GM12878 (cell line): ENCODE measurements at regions not wholly inside any gene's neighbourhood (a gene's known extent, or its start where the extent isn't known, plus 50 kb on each side); places are given as distances from the start of the nearest gene placed in this dataset.

ENCODE experiments used
- ATAC-seq: fragments of 200-7000 bp; cut with Tn5 transposase; 3 replicates; pipeline ENCODE4 v1.9.1; 2020; ENCODE audit warnings: mild to moderate bottlenecking, moderate library complexity
- BruUV-seq: library from RNA; stranded (reverse); fragments of 400-500 nt; replicated peaks from 2 replicates; lab custom pipeline; 2021; lab: Mats Ljungman, UMichigan
- CTCF ChIA-PET: fragments of 300-600 bp; sonication (Branson Sonifier 250); formaldehyde crosslinking; extraction: SDS; loops from one replicate; lab custom pipeline; 2021; ENCODE audit warnings: inconsistent platforms; lab: Yijun Ruan, JAX
- POLR2A ChIA-PET: fragments of 350-600 bp; formaldehyde crosslinking; extraction: SDS; loops from one replicate; lab custom pipeline; 2021; ENCODE audit warnings: inconsistent platforms; lab: Charles Lee
- RAD21 ChIA-PET: fragments of 300-600 bp; sonication (Branson Sonifier 250); formaldehyde crosslinking; loops from one replicate; lab custom pipeline; 2023; ENCODE audit warnings: antibody characterized with exemption; ENCODE audit not compliant: unreplicated experiment; lab: Charles Lee
- SMC1A ChIA-PET: fragments of 300-600 bp; sonication (Branson Sonifier 250); formaldehyde crosslinking; loops from one replicate; lab custom pipeline; 2023; ENCODE audit not compliant: unreplicated experiment, uncharacterized antibody; lab: Charles Lee
- DNase-seq: peaks from one replicate; pipeline ENCODE4 v3.0.0-alpha.2; 2011; ENCODE audit warnings: low read depth, low spot score
- FAIRE-seq: peaks from 3 replicates; lab custom pipeline; 2011; peaks lifted over from hg19 to GRCh38; lab: Jason Lieb, UNC
- H2AFZ ChIP-seq: 2 replicates; pipeline ENCODE4 v1.6.0; 2011; ENCODE audit warnings: low read depth, low read length, control low read depth; ENCODE audit not compliant: control insufficient read depth
- H3K27ac ChIP-seq: 2 replicates; pipeline ENCODE4 v1.5.1; 2011; ENCODE audit warnings: control low read depth; ENCODE audit not compliant: control insufficient read depth, insufficient read depth
- H3K27me3 ChIP-seq, 2 experiments: replicated peaks in 1 of 2; 2 replicates each; pipeline versions ENCODE4 v1.6.0 to v1.6.1; 2011; ENCODE audit warnings: low read length in 1 of 2; ENCODE audit not compliant: control insufficient read depth in 2 of 2, insufficient read depth in 2 of 2
- H3K36me3 ChIP-seq, 2 experiments: 2 replicates each; pipeline ENCODE4 v1.5.1; 2011; ENCODE audit warnings: low read length in 1 of 2; ENCODE audit not compliant: control insufficient read depth in 2 of 2, insufficient read depth in 2 of 2
- H3K4me1 ChIP-seq: 2 replicates; pipeline ENCODE4 v1.6.1; 2011; ENCODE audit warnings: mild to moderate bottlenecking, low read length, moderate library complexity, mixed read lengths; ENCODE audit not compliant: control insufficient read depth, insufficient read depth
- H3K4me2 ChIP-seq: 2 replicates; pipeline ENCODE4 v1.6.0; 2011; ENCODE audit warnings: control low read depth; ENCODE audit not compliant: control insufficient read depth, insufficient read depth
- H3K4me3 ChIP-seq: fragments of 200-600 bp; sonication (generic); 2 replicates; pipeline ENCODE4 v1.5.1; 2016
- H3K79me2 ChIP-seq: 2 replicates; pipeline ENCODE4 v1.6.0; 2011; ENCODE audit warnings: low read length; ENCODE audit not compliant: control insufficient read depth, insufficient read depth
- H3K9ac ChIP-seq: 2 replicates; pipeline ENCODE4 v1.8.0; 2011; ENCODE audit warnings: low read length, control low read depth, mixed read lengths; ENCODE audit not compliant: control insufficient read depth, insufficient read depth
- H3K9me3 ChIP-seq: replicated peaks from 3 replicates; pipeline ENCODE4 v1.5.1; 2011; ENCODE audit warnings: mild to moderate bottlenecking, low read length; ENCODE audit not compliant: control insufficient read depth, insufficient read depth
- H4K20me1 ChIP-seq: 2 replicates; pipeline ENCODE4 v1.6.0; 2011; ENCODE audit not compliant: control insufficient read depth, insufficient read depth
- CREM ChIP-seq: IDR thresholded peaks from 2 replicates; pipeline ENCODE4 v1.6.1; 2014; ENCODE audit warnings: antibody characterized with exemption, low read depth
- DPF2 ChIP-seq: fragments of 450-650 bp; IDR thresholded peaks from 2 replicates; pipeline ENCODE4 v1.6.1; 2017; ENCODE audit warnings: mild to moderate bottlenecking
- ESRRA ChIP-seq: IDR thresholded peaks from 2 replicates; pipeline ENCODE4 v1.6.1; 2012; ENCODE audit warnings: mild to moderate bottlenecking, low read length, improper control_type of control experiment
- FOS ChIP-seq: IDR thresholded peaks from 3 replicates; pipeline ENCODE4 v1.6.1; 2011; ENCODE audit warnings: borderline replicate concordance; ENCODE audit not compliant: insufficient read length; ENCODE audit errors: extremely low read depth
- GATAD2B ChIP-seq: fragments of 450-650 bp; conservative IDR thresholded peaks from 2 replicates; pipeline ENCODE4 v1.6.1; 2017; ENCODE audit warnings: low read depth, mild to moderate bottlenecking, moderate library complexity
- HCFC1 ChIP-seq: fragments of 150-350 bp; IDR thresholded peaks from 2 replicates; pipeline ENCODE4 v1.6.1; 2014; ENCODE audit warnings: low read length
- HDAC6 ChIP-seq: fragments of 200-600 bp; sonication (generic); IDR thresholded peaks from one replicate; pipeline ENCODE4 v1.8.0; 2017; ENCODE audit warnings: antibody characterized with exemption; ENCODE audit not compliant: unreplicated experiment
- JUNB ChIP-seq: IDR thresholded peaks from 2 replicates; pipeline ENCODE4 v1.6.1; 2016; ENCODE audit warnings: antibody characterized with exemption, mild to moderate bottlenecking
- KLF5 ChIP-seq: fragments of 450-650 bp; IDR thresholded peaks from 2 replicates; pipeline ENCODE4 v1.6.1; 2014; ENCODE audit warnings: mild to moderate bottlenecking; ENCODE audit not compliant: partially characterized antibody
- NFYA ChIP-seq: IDR thresholded peaks from 2 replicates; pipeline ENCODE4 v1.6.1; 2011; ENCODE audit warnings: low read depth, mild to moderate bottlenecking, low read length, improper control_type of control experiment, borderline replicate concordance
- SMAD5 ChIP-seq: IDR thresholded peaks from 2 replicates; pipeline ENCODE4 v1.6.1; 2016; ENCODE audit warnings: antibody characterized with exemption, low read depth
- SMARCA5 ChIP-seq: fragments of 450-650 bp; IDR thresholded peaks from 2 replicates; pipeline ENCODE4 v1.6.1; 2017; ENCODE audit warnings: mild to moderate bottlenecking
- SREBF1 ChIP-seq: IDR thresholded peaks from 2 replicates; pipeline ENCODE4 v1.6.1; 2012; ENCODE audit warnings: mild to moderate bottlenecking, low read length
- WRNIP1 ChIP-seq: IDR thresholded peaks from 2 replicates; pipeline ENCODE4 v1.6.1; 2011; ENCODE audit warnings: low read depth, low read length, improper control_type of control experiment, borderline replicate concordance
- ZSCAN29 ChIP-seq: fragments of 450-650 bp; IDR thresholded peaks from 2 replicates; pipeline ENCODE4 v1.6.1; 2017; ENCODE audit warnings: mild to moderate bottlenecking, moderate library complexity
- whole genome bisulfite sequencing: methylation state at CpG from one replicate; pipeline ENCODE4 v1.1.6; 2016; ENCODE audit warnings: low lambda C conversion rate; ENCODE audit not compliant: insufficient replicate concordance, insufficient coverage; ENCODE audit errors: missing lambda C conversion rate; 5-methylcytosine and 5-hydroxymethylcytosine counted together
- in situ Hi-C: fragments of 300-500 bp; cut with MboI; formaldehyde crosslinking; loops from 9 replicates; pipeline ENCODE4 v1.14.3; 2018; ENCODE audit warnings: mixed read lengths
- intact Hi-C: fragments of 100-400 bp; cut with micrococcal nuclease; formaldehyde crosslinking; loops from one replicate; pipeline ENCODE4 v1.14.2; 2022; ENCODE audit not compliant: unreplicated experiment
- TF ChIP-seq, protein P1 (sequence below): IDR thresholded peaks from 2 replicates; pipeline ENCODE4 v1.6.1; 2012; ENCODE audit warnings: low read depth, low read length, improper control_type of control experiment
- TF ChIP-seq, protein P2 (sequence below): fragments of 450-650 bp; conservative IDR thresholded peaks from 2 replicates; pipeline ENCODE4 v1.6.1; 2017; ENCODE audit warnings: mild to moderate bottlenecking, moderate library complexity

DNA sequence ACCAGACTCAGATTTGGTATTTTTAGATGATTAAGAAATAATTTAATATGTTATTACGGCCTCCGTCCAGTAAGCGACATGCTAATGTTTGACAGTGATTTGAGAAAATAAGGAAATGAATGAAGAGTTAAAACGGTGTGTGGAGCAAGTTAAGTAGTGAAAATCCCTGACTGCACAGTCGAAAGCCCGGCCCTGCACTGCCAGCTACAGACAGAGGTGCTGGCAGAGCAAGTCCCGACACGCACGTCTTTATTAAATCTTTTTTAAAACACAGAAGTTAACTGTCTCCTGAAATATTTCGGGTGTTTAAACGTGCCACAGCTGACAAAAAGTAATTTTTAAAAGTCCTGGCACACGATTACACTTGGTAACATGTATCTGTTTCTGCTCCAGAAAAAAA, 293.4 kb upstream of the RNF32 start:
- in situ Hi-C loops, result no loop called here
- no peaks in the 10 kb centered on the region for H3K27me3 ChIP-seq
- BruUV-seq, result no TSS peak
- no peaks in the 10 kb centered on the region for H3K36me3 ChIP-seq
- no peak for DNase-seq
- no peaks in the 10 kb centered on the region for H3K4me1 ChIP-seq
- ChIA-PET CTCF (no interaction called here), RAD21 (no interaction called here), SMC1A (no interaction called here), POLR2A (no interaction called here)
- H3K4me2 ChIP-seq, result no peak overlapping the region
- intact Hi-C loops, result no loop called here
- TF ChIP-seq DPF2, result no peak
- TF ChIP-seq FOS, result no peak
- no peak for TF ChIP-seq SMAD5
- TF ChIP-seq HCFC1, result no peak
- no peak for TF ChIP-seq CREM
- no peak for TF ChIP-seq HDAC6
- TF ChIP-seq ZSCAN29, result no peak
- TF ChIP-seq, protein P1, sequence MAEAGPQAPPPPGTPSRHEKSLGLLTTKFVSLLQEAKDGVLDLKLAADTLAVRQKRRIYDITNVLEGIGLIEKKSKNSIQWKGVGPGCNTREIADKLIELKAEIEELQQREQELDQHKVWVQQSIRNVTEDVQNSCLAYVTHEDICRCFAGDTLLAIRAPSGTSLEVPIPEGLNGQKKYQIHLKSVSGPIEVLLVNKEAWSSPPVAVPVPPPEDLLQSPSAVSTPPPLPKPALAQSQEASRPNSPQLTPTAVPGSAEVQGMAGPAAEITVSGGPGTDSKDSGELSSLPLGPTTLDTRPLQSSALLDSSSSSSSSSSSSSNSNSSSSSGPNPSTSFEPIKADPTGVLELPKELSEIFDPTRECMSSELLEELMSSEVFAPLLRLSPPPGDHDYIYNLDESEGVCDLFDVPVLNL, result no peak
- TF ChIP-seq GATAD2B, result no peak
- TF ChIP-seq SREBF1, result no peak
- TF ChIP-seq SMARCA5, result no peak
- no peak for TF ChIP-seq JUNB
- TF ChIP-seq KLF5, result no peak
- TF ChIP-seq, protein P2, sequence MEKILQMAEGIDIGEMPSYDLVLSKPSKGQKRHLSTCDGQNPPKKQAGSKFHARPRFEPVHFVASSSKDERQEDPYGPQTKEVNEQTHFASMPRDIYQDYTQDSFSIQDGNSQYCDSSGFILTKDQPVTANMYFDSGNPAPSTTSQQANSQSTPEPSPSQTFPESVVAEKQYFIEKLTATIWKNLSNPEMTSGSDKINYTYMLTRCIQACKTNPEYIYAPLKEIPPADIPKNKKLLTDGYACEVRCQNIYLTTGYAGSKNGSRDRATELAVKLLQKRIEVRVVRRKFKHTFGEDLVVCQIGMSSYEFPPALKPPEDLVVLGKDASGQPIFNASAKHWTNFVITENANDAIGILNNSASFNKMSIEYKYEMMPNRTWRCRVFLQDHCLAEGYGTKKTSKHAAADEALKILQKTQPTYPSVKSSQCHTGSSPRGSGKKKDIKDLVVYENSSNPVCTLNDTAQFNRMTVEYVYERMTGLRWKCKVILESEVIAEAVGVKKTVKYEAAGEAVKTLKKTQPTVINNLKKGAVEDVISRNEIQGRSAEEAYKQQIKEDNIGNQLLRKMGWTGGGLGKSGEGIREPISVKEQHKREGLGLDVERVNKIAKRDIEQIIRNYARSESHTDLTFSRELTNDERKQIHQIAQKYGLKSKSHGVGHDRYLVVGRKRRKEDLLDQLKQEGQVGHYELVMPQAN, result no peak
- TF ChIP-seq ESRRA, result no peak
- TF ChIP-seq NFYA, result no peak
- no peak for TF ChIP-seq WRNIP1
- no peak for FAIRE-seq
- H4K20me1 ChIP-seq, result no peaks in the 10 kb centered on the region
- no peaks in the 10 kb centered on the region for H3K9me3 ChIP-seq
- no peak overlapping the region for H2AFZ ChIP-seq
- no peak overlapping the region for H3K9ac ChIP-seq
- no peaks in the 10 kb centered on the region for H3K79me2 ChIP-seq
- 41% methylated on average over 12 of the region's 12 CpGs for WGBS
- ATAC-seq, result no peak
- no peak overlapping the region for H3K27ac ChIP-seq
- H3K4me3 ChIP-seq, result no peak overlapping the region
